SK-N-SH (cell line): ENCODE measurements at regions not wholly inside any gene's neighbourhood (a gene's known extent, or its start where the extent isn't known, plus 50 kb on each side); places are given as distances from the start of the nearest gene placed in this dataset.

Experiments used
- CTCF ChIA-PET: fragments of 300-600, 350-600 bp; formaldehyde crosslinking; extraction: SDS; loops from one replicate; lab custom pipeline; 2021; lab: Yijun Ruan, JAX
- POLR2A ChIA-PET: fragments of 350-600 bp; sonication (Branson Sonifier 250); formaldehyde crosslinking; extraction: SDS; loops from one replicate; lab custom pipeline; 2020; ENCODE audit warnings: antibody characterized with exemption, inconsistent platforms; lab: Yijun Ruan, JAX
- DNase-seq: peaks from one replicate; pipeline ENCODE4 v3.0.0; 2012
- H2AFZ ChIP-seq: fragments of 200-600 bp; sonication (generic); 2 replicates; pipeline ENCODE4 v1.8.1; 2016; ENCODE audit warnings: antibody characterized with exemption, mild to moderate bottlenecking, low read depth
- H3F3A ChIP-seq: fragments of 200-600 bp; sonication (generic); replicated peaks from 2 replicates; pipeline ENCODE3; 2016; ENCODE audit warnings: antibody characterized with exemption, mild to moderate bottlenecking; ENCODE audit not compliant: insufficient read depth
- H3K27ac ChIP-seq, 2 experiments: fragments of 200-500 bp in 1 of 2; fragments of 200-600 bp in 1 of 2; sonication (Bioruptor generic) in 1 of 2; sonication (generic), shearing (Covaris generic) in 1 of 2; 2 replicates each; pipeline versions ENCODE4 v1.5.1 to v1.6.1; 2014 to 2016; ENCODE audit warnings: low read depth in 2 of 2, inconsistent platforms in 1 of 2, low read length in 1 of 2, mild to moderate bottlenecking in 1 of 2, mixed read lengths in 1 of 2
- H3K27me3 ChIP-seq: fragments of 200-600 bp; sonication (generic), shearing (Covaris generic); 2 replicates; pipeline ENCODE4 v1.6.1; 2016; ENCODE audit warnings: mixed run types; ENCODE audit not compliant: insufficient read depth
- H3K36me3 ChIP-seq, 2 experiments: fragments of 200-500 bp in 1 of 2; fragments of 200-600 bp in 1 of 2; sonication (Bioruptor generic) in 1 of 2; sonication (generic) in 1 of 2; replicated peaks in 1 of 2; 2 replicates each; pipeline versions ENCODE3 to v1.5.1; 2014 to 2016; ENCODE audit warnings: low read length in 1 of 2, mild to moderate bottlenecking in 1 of 2; ENCODE audit not compliant: insufficient read depth in 2 of 2, control insufficient read depth in 1 of 2
- H3K4me1 ChIP-seq, 2 experiments: fragments of 200-500 bp in 1 of 2; fragments of 200-600 bp in 1 of 2; sonication (Bioruptor generic) in 1 of 2; sonication (generic), shearing (Covaris generic) in 1 of 2; 2 replicates each; pipeline versions ENCODE4 v1.5.1 to v1.6.1; 2014 to 2016; ENCODE audit warnings: low read depth in 1 of 2, low read length in 1 of 2, mixed run types in 1 of 2; ENCODE audit not compliant: insufficient read depth in 2 of 2, control insufficient read depth in 1 of 2
- H3K4me2 ChIP-seq: fragments of 200-600 bp; sonication (generic), shearing (Covaris generic); 2 replicates; pipeline ENCODE4 v1.6.1; 2017; ENCODE audit warnings: mixed run types
- H3K4me3 ChIP-seq, 2 experiments: fragments of 200-500 bp in 1 of 2; fragments of 200-600 bp in 1 of 2; sonication (Bioruptor generic) in 1 of 2; sonication (generic), shearing (Covaris generic) in 1 of 2; 2 replicates each; pipeline versions ENCODE4 v1.5.1 to v1.8.1; 2014 to 2016; ENCODE audit warnings: low read depth in 2 of 2, inconsistent platforms in 1 of 2, low read length in 1 of 2, mild to moderate bottlenecking in 1 of 2, mixed read lengths in 1 of 2, moderate library complexity in 1 of 2
- H3K79me2 ChIP-seq: fragments of 200-600 bp; sonication (generic); 2 replicates; pipeline ENCODE4 v1.8.1; 2017; ENCODE audit warnings: mild to moderate bottlenecking; ENCODE audit not compliant: insufficient read depth
- H3K9ac ChIP-seq: fragments of 200-600 bp; sonication (generic); 2 replicates; pipeline ENCODE4 v1.6.1; 2017; ENCODE audit warnings: mixed run types
- H3K9me2 ChIP-seq: fragments of 200-600 bp; sonication (generic); 2 replicates; pipeline ENCODE4 v1.6.1; 2017; ENCODE audit warnings: mixed run types
- H3K9me3 ChIP-seq: fragments of 200-600 bp; sonication (generic); 2 replicates; pipeline ENCODE4 v1.6.1; 2017; ENCODE audit warnings: mixed run types, mild to moderate bottlenecking, moderate library complexity
- H4K20me1 ChIP-seq: fragments of 200-600 bp; sonication (generic); 2 replicates; pipeline ENCODE4 v1.6.1; 2017; ENCODE audit warnings: mild to moderate bottlenecking, mixed run types; ENCODE audit not compliant: insufficient read depth
- CTCF ChIP-seq: fragments of 200-600 bp; sonication (generic); IDR thresholded peaks from 2 replicates; pipeline ENCODE4 v1.6.1; 2017; ENCODE audit warnings: antibody characterized with exemption, mild to moderate bottlenecking, moderate library complexity
- ELF1 ChIP-seq: IDR thresholded peaks from 2 replicates; pipeline ENCODE4 v1.4.0; 2012
- EZH2phosphoT487 ChIP-seq: fragments of 200-600 bp; sonication (generic); IDR thresholded peaks from 2 replicates; pipeline ENCODE4 v1.6.1; 2017; ENCODE audit warnings: low read depth, mixed run types, mild to moderate bottlenecking, antibody characterized with exemption, moderate library complexity, borderline replicate concordance
- FOSL2 ChIP-seq: IDR thresholded peaks from 2 replicates; pipeline ENCODE4 v1.4.0; 2012; ENCODE audit warnings: low read depth, mild to moderate bottlenecking, moderate library complexity, borderline replicate concordance
- GABPA ChIP-seq: IDR thresholded peaks from 2 replicates; pipeline ENCODE4 v1.4.0; 2012; ENCODE audit warnings: low read depth, mild to moderate bottlenecking
- MXI1 ChIP-seq: IDR thresholded peaks from 2 replicates; pipeline ENCODE4 v1.6.1; 2012; ENCODE audit warnings: mild to moderate bottlenecking, low read depth, low read length, improper control_type of control experiment
- PBX3 ChIP-seq: IDR thresholded peaks from 2 replicates; pipeline ENCODE4; 2012
- REST ChIP-seq: IDR thresholded peaks from 2 replicates; pipeline ENCODE4 v1.6.1; 2012; ENCODE audit warnings: mild to moderate bottlenecking, low read depth, low read length, moderate library complexity
- SMC3 ChIP-seq: IDR thresholded peaks from 2 replicates; pipeline ENCODE4 v1.6.1; 2012; ENCODE audit warnings: low read depth, low read length, improper control_type of control experiment
- USF2 ChIP-seq: fragments of 150-350 bp; IDR thresholded peaks from 2 replicates; pipeline ENCODE4 v1.6.1; 2017; ENCODE audit warnings: antibody characterized with exemption, low read length, low read depth, borderline replicate concordance
- ZBTB33 ChIP-seq: IDR thresholded peaks from 2 replicates; pipeline ENCODE4 v1.4.0; 2012; ENCODE audit warnings: low read depth, borderline replicate concordance
- WGBS: methylation state at CpG from one replicate; pipeline ENCODE4 v1.1.6; 2017; ENCODE audit warnings: low lambda C conversion rate; 5-methylcytosine and 5-hydroxymethylcytosine counted together

- Histone ChIP-seq H3F3A (no peaks in the 10 kb centered on the region), H3K9me3 (no peaks in the 10 kb centered on the region), H4K20me1 (no peaks in the 10 kb centered on the region), H3K4me3 (no peak overlapping the region), H3K36me3 (no peaks in the 10 kb centered on the region), H3K4me1 (peaks cover 0 to 12% of the 10 kb centered on the region in 2 experiments; a peak in 2 of 4 replicates), H3K79me2 (no peaks in the 10 kb centered on the region), H3K9ac (no peak overlapping the region), H3K27me3 (peaks cover 67% of the 10 kb centered on the region), H3K4me2 (no peak overlapping the region), H3K9me2 (no peaks in the 10 kb centered on the region), H2AFZ (no peak overlapping the region), H3K27ac (no peak overlapping the region)
- POLR2A ChIA-PET: no interaction called here
- CTCF ChIA-PET: interaction anchor here (0.8 to 2.4 kb wide), 5 partner anchors 9 to 205 kb away, joined by 3 to 7 read pairs (median 4); no protein-coding TSS in a partner anchor
- TF ChIP-seq FOSL2 (no peak), ELF1 (no peak), GABPA (no peak), EZH2phosphoT487 (no peak), CTCF (no peak), PBX3 (no peak), USF2 (no peak), MXI1 (no peak), REST (no peak), ZBTB33 (no peak), SMC3 (no peak)
- 79% methylated on average over 6 of the region's 7 CpGs for WGBS
- no peak for DNase-seq
Measured at GRCh38 chr11:19347911-19348310, 107.2 kb upstream of the E2F8 start.
